GM19023 (cell line): ENCODE measurements at regions not wholly inside any gene's neighbourhood (a gene's known extent, or its start where the extent isn't known, plus 50 kb on each side); places are given as distances from the start of the nearest gene placed in this dataset.
"Not testable (repeated sequence)": the region's sequence is repeated elsewhere in the genome, so short reads cannot be mapped to it uniquely, and the experiment has no call there.

Experiments
- ATAC-seq: cut with Tn5 transposase; IDR thresholded peaks from one replicate; pipeline ENCODE4 v1.9.1; 2021; ENCODE audit warnings: mild to moderate bottlenecking, moderate library complexity; ENCODE audit not compliant: unreplicated experiment

- ATAC-seq = no peak
Observed at GRCh38 chr18:78875016-78875777, 104.4 kb upstream of the SALL3 start.

DNA sequence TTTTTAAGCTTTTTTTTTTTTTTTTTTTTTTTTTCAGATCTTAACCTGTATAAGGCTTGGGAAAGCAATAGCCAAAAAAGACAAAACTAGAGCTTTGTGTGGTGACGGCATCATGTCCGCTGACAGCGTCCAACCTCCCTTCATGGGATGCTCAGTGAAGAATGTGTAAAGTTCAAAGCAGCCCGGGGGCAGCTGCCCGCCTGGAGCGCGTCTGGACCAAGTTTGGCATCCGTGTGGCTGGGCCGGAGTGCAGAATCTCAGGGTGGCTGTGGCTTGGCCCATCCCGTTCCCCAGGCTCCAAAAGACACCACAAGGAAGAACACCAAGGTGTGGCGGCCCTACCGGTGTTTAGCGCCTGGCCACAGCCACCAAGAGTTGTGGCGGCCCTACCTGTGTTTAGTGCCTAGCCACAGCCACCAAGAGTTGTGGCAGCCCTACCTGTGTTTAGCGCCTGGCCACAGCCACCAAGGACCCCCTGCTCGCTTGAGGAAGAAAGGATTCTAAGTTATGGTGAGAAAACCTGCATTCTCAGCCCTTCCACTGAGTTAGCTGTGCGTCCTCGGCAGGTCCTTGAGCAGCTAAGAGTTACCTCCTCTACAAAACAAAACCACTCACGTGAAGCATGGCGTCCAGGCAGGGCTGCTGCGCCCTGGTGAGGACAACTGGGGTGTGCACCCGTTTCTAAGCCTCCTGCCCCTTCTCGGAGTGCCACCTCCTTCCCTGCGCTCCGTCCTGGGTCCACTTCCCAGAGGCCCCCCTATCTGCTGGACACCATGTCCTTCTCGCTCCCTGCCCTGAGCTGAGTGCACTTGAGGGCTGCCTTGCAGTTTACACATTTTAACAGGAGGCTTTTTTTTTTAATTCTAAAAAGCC is 103.6 kb upstream of the SALL3 start:
- no peak for ATAC-seq

DNA sequence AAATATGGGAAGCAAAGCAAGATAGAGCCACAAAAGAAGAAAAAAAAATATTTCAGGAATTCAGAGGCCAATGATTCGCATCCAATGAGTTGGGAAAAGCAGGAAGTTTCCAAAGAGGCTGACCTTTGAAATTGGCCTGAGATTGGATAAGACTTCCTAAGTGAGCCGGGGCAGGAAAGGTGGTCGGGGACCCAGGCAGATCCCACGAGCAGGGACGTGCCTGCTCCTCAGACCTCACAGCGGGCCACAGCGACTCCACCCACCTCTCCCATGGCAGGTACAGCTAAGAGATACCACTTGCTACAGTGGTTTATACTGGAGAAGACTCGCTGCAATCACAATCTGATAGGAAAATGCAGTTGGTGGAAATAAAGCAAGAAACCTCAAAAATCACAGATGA is 102.8 kb upstream of the SALL3 start:
- no peak for ATAC-seq

GRCh38 chr18:78878335-78878734 is 101.3 kb upstream of the SALL3 start:
- no peak for ATAC-seq

DNA sequence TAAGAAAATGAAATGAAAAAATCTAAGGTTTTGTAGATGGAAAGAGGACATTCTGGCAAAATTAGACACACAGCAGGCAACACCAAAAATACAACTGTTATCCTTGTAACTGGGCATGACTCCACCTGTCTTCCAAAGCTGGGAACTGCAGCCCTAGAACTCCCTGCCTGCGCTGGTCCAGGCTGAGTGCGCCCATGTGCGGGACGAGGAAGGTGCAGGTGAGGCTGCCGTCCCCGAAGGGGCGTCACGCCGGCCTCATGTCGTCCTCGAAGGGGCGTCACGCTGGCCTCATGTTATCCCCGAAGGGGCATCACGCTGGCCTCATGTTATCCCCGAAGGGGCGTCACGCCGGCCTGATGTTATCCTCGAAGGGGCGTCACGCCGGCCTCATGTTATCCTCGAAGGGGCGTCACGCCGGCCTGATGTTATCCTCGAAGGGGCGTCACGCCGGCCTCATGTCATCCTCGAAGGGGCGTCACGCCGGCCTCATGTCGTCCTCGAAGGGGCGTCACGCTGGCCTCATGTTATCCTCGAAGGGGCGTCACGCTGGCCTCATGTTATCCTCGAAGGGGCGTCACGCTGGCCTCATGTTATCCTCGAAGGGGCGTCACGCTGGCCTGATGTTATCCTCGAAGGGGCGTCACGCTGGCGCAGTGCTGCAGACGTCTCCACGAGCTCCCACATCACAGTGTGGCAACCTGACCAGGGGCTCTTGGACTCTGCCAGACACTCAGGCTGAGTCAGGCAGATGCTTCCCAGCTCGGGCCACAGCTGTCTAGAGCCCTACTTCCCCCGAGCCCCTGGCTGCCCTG is 100.3 kb upstream of the SALL3 start:
- not testable (repeated sequence) for ATAC-seq

- no peak for ATAC-seq
Observed at GRCh38 chr18:78882585-78882984, 97.0 kb upstream of the SALL3 start.

DNA sequence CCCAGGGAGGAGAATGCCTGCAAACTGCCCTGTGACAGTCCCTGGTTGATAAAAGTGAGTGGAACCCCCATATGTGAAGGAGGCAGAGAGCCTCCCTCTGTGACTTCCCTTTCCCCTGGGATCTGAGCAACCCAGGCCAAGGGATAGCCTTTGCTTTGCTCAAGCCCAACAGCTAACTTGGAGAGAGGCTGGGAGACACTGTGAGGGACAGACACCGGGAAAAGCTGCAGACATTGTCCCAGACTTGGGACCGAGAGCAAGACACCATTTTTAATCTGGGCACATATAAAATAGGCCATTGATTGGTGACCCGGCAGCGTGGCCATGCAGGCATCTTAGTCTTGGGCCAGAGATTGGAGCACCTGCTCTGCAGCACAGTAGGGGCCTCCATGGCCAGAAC is 96.1 kb upstream of the SALL3 start:
- ATAC-seq = no peak

GRCh38 chr18:78884502-78884901 is 95.1 kb upstream of the SALL3 start:
- ATAC-seq = no peak

GRCh38 chr18:78889250-78889649 is 90.4 kb upstream of the SALL3 start:
- no peak for ATAC-seq

DNA sequence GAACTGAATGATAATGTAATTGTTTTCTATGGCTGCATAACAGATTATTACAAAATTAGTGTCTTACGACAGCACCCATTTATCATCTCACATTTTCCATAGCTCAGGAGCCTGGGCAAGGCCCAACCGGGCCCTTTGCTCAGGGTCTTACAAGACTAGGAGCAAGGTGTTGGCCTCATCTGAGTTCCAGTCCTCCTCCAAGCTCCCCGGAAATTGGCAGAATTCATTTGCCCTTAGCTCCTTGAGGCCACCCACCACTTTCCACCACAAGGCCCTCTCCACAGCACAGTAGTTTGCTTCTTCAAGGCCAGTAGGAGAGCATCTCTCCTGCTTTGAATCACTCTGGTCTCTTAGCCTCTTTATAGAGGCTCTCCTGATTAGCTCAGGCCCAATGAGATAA is 89.2 kb upstream of the SALL3 start:
- ATAC-seq = no peak

GRCh38 chr18:78891185-78891762 is 88.3 kb upstream of the SALL3 start:
- no peak for ATAC-seq

GRCh38 chr18:78892177-78892576 is 87.4 kb upstream of the SALL3 start:
- ATAC-seq = no peak

- ATAC-seq = no peak
Observed at GRCh38 chr18:78892721-78893120, 86.9 kb upstream of the SALL3 start.

GRCh38 chr18:78893281-78894032 is 86.2 kb upstream of the SALL3 start:
- no peak for ATAC-seq

DNA sequence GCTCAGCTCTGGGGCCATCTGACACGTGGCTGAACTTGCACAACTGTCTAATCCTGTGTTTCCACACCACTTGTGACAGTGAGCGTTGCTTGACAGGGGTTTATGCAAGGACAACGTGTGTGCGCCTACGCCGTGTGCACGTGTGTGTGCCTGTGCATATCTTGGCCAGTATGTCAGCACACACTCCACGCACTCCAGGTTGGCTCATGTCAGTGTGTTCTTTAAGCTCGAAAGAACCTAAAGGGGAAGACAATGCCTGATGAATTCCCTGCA is 85.6 kb upstream of the SALL3 start:
- no peak for ATAC-seq

GRCh38 chr18:78895207-78896001 is 84.2 kb upstream of the SALL3 start:
- ATAC-seq = no peak

DNA sequence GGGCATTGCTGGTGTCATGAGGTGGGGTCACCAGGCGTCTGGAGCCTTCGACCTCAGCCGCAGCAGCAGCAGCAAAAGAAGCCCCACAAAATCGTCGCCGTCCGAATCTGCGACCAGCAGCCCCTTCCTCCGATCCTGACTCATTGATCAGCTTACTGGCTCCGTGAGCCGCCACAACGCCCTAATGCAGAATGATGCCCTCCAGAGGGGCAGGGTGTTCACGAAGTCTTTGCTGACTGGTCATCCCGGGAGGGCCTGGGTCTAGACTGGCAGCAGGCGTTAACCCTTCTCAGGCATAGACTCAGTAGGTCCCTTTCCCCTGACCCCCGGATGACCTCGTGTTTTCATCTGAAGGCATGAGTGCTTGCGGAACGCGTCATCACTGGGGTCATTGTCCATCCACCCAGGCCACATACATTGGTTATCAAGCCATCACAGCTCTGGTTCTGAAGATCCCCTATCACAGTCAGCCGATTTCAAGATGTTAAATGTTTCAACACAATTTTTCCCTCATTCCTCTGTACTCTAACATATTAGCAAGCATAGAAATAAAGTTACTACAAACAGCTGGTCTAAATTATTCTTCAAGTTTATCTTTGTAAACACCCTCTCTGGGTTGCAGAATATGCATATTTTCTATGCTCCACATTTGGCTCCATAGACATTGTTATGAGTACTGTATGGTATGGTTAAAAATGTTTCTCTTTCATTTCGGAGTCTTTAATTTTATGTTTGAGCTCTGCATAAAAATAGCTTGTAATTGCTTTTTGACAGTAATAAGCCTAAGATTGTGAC is 83.3 kb upstream of the SALL3 start:
- no peak for ATAC-seq

DNA sequence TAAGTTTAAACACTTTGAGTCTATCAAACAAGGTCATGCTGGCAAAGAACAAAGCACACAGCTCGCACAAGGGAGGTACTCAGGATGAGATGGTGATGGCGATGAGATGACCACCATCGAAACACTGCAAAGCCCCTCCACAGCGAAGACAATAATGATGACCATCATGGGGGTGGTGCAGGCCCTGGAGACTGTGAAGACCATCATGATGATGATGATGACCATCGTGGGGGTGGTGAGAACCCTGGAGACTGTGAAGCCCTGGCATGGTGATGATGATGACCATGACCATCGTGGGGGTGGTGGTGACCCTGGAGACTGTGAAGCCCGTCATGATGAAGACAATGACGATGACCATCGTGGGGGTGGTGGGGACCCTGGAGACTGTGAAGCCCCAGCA is 81.6 kb upstream of the SALL3 start:
- no peak for ATAC-seq

- no peak for ATAC-seq
Observed at GRCh38 chr18:78898635-78899034, 81.0 kb upstream of the SALL3 start.
